ENCODE measurements at regions not wholly inside any gene's neighbourhood (a gene's known extent, or its start where the extent isn't known, plus 50 kb on each side); places are given as distances from the start of the nearest gene placed in this dataset.

GRCh38 chr16:19935694-19936093 is 51.0 kb upstream of the GPRC5B start:
- no peak for TF ChIP-seq CTCF (IDR thresholded peaks at IDR 0.05; ENCODE audit: insufficient read depth, low read length, poor library complexity, severe bottlenecking)
- Histone ChIP-seq H3K27me3 (ENCODE audit: control insufficient read depth, insufficient read depth, low read length) (no peaks in the 10 kb centered on the region), H3K4me3 (ENCODE audit: low read depth, low read length) (no peak overlapping the region), H3K36me3 (ENCODE audit: control insufficient read depth, insufficient read depth, low read length) (no peaks in the 10 kb centered on the region)
- DNase-seq (ENCODE audit: low read depth) = no peak

Measured in kidney epithelial cell (primary cell).